Stimulated activated CD8-positive, alpha-beta memory T cell treated with anti-CD3 and anti-CD28 coated beads, Interleukin-12 subunit alpha, Interleukin-12 subunit beta, amount 100 ng/mL, for 24 hours (primary cell): ENCODE measurements at regions not wholly inside any gene's neighbourhood (a gene's known extent, or its start where the extent isn't known, plus 50 kb on each side); places are given as distances from the start of the nearest gene placed in this dataset.

Source experiments
- DNase-seq: peaks from one replicate; pipeline ENCODE4 v3.0.0-alpha.2; 2020; ENCODE audit errors: extremely low read depth

DNA sequence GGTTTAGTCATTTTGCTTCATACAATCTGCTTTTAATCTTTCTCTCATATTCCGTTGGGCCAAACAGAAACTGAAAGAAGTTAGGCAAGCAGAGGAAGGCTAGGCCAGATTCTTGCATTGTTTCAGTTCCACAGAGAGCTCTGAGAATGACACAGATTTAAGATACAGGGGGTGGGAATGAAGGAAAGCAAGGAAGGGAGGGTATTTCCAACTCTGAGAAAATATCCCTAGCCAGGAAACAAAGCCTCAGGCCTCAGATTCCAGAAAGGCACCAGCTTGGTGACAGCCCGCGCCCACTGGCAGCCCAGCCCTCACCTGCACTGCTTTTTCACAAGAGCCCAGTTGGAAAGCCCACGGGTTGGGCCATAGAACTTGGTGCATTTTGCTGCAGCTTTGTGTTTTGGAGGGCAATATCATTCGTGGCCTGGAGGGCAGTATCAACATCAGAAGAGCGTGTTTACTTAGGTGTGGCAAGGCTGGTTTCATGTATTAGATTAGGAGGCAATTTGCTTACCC lies 63.5 kb downstream of the ENC1 start:
- no peak for DNase-seq

DNA sequence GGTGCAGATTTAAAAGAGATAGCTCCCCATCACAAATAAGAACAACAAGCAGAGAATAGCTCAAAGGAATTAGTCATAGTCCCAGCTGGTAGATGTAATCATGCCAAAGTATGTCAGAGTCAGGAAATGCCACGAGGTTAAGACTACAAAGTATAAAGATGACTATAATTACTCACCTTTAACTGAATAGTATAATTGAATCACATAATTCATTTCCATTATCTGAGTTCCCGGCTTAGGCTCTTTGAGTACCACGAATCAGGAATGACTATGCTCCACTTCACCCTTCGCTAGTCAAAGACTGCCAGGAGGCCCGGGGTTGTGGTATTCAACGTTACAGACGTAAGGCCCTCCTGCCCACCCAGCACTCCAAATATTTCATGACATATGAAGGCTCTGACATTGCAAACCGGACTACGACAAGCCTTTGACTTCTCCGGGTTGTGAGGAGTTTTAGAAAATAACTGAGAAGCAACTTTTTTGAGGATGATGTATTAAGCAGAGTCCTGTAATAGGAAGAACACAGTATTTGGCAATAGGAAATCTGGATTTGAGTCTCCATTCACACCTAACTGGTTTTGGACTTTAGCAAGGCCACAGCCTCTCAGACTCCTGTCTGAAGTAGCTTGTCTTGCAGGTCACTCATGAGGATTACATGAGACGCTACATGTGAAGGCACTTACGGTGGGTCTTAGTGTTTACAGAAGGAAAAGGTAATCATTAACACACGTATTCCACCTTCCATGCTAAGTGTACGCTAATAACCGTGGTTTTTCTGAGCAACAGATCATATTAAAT lies 64.6 kb downstream of the ENC1 start:
- no peak for DNase-seq

DNA sequence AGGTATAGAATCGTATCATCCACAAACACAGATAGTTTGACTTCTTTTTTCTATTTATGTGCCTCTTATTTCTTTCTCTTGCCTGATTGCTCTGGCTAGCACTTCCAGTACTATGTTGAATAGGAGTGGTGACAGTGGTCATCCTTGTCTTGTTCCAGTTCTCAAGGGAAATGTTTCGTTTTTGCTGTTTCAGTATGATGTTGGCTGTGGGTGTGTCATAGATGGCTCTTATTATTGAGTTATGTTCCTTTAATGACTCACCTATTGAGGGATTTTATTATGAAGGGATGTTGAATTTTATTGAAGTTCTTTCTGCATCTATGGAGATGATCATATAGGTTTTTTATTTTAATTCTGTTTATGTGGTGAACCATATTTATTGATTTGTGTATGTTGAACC lies 70.3 kb downstream of the ENC1 start:
- no peak for DNase-seq

DNA sequence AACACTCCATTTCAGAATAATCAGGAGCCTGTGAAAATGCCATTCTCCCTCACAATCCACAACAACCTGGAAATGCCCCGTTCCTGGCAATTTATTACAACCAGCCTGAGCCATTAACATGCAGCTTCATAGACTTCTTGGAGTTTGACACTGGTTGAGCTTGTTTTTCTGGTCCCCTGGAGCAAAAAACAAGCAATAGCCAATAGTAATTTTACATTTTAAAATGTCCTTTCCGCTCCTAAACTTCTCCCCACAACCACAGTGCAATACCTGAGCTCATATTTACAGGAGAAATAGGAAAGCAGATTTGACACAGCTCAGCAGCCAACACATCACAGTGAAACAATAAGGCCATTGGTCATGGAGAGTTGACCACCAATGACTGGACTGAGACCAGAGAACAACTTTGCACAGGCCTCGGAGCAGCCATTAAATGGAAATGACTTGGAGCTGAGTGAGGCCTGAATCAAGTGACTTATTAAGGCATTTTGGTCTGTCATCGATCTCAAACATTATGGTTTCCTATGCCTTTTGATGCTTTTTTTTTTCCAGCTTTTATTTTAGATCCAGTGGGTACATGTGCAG lies 73.0 kb downstream of the ENC1 start:
- no peak for DNase-seq

DNA sequence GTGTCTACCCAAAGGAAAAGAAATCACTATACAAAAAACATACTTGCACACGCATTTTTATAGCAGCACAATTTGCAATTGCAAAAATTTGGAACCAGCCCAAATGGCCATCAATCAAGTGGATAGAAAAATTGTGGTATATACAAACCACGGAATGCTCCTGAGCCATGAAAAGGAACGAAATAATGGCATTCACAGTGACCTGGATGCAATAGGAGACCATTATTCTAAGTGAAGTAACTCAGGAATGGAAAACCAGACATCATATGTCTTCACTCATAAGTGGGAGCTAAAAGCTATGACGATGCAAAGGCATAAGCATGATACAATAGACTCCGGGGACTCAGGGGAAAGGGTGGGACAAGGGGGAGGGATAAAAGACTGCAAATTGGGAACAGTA lies 78.4 kb downstream of the ENC1 start:
- DNase-seq = no peak

DNA sequence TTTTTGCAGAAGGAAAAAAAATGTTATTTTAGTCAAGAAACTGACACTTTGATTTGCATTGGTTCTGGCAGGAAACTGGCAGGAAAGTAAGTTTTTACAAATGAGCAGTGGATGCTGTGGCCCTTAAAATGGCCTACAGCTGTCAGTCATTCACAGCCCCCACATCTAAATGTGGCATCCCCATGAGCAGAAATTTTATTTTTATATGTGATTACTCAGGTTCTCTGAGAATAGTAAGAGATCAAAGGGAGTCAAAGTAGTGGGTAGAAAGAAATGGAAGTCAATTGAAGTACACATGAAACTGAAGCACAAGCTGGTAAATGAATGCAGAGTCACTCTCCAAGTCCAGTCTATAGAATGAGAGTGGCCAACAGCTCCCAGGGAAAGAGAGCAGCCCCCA lies 80.3 kb downstream of the ENC1 start:
- DNase-seq = no peak

DNA sequence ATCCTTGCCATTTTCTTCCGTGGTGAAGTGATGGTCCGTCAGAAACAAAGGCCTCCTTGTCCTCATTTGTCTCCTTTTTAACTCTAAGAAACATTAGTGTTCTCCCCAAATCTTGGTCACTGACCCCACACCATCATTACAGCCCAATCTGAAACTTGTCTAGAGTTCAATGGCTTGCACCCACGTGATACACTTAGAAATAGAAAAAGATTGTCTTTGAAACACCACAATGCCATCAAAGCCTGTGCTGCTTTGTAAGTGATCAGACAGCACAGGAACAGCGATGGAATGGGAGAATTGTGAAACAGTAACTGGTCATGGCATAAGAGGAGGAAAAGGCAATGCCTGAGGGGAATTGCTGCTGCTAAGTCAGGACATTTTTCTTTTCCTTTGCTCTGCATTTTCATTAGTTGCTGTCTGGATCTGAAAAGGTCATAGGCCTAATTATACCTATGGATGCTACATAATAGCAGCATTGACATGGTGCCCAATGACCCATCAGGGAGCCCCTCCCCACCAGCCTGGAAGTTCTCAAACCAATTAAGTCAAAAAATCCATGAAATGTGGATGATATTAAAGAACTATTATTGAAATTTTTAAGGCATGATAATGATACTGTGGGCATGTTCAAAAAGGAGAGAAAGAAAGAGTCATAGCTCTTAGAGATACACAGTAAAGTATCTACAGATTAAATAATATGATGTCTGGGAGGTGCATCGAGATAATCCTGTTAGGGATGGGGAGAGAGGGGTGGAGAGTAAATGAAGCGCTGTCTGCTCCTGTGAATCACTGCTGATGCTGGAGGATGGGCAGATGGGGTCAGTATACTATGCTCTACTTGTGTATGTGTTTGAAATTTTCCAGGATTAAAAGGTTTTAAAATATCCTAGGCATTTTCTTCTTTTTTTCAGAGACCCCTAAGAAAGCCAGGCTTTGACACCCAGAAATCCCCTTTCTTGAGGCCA lies 83.6 kb downstream of the ENC1 start:
- no peak for DNase-seq

DNA sequence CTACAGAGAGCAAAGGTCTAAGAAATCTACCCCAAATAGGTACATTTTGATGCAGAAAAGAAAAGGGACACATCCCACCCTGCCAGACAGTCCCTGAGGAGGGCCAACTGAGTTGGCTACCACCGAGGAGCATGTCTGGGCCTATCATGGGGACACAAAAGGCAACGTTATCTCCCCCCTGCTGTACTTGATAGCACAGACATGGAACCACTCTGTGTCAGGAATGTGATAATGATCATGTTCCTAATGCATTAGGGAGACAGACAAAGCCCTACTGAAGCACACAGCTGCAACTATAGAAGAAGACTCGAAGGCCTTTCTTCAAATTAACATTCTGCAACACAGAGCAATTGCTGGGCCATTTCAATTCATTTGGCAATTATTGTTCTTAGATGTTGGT lies 84.5 kb downstream of the ENC1 start:
- DNase-seq = no peak

DNA sequence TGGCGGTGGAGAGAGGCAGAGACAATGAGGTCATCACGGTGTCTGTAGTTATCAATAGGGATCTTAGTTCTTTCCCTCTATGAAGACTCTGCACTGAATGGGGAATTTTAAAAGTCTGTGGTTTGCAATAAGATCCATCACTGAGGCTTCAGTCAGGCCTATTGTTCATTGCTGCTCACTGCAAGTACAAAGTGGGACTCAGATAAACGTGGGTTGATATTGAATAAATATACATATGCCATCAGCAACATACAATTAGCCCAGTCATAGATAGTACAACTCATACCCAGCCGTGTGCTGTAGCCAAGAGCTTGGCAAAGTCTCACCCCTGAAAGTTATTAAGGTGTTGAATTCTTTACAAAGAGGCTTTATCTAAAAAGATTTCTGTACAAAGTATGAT lies 88.4 kb downstream of the ENC1 start:
- DNase-seq = no peak

DNA sequence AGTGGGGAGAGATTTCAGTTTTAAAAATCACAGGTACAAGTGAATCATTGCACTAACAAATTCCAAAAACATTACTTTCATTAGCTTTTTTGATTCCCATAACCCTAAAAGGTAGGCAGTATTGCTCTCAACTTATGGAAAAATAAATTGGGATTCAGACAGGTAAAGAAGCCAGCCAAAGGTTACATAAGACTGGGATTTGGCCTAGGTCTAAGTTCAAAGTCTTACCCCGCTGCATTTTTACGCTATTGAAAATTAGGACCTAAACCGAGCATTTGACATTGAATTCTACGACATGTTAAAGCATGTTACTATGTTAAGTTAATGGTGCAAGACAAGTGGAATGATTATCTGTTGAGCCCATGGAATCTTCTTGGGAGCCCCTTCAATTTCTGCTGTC lies 89.6 kb downstream of the ENC1 start:
- DNase-seq = no peak

DNA sequence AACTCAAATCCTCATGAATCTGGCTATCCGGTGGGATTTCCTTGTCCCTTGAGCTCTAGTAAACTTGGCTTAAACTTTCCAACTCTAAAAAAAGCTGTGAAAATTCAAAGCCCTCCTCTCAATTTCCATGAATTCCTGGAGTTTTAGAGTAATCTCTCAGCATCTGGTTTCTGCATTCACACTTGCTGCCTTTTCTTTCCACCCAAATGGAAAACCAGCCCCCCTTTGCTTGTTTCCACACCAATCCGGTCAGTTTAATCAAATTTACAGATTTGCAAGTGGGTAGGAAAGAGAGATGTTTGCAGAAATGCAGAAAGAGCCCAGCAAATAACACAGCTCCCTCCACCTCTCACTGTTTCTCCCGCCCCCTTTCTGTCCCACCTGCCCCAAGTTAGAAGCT lies 91.1 kb downstream of the ENC1 start:
- no peak for DNase-seq

DNA sequence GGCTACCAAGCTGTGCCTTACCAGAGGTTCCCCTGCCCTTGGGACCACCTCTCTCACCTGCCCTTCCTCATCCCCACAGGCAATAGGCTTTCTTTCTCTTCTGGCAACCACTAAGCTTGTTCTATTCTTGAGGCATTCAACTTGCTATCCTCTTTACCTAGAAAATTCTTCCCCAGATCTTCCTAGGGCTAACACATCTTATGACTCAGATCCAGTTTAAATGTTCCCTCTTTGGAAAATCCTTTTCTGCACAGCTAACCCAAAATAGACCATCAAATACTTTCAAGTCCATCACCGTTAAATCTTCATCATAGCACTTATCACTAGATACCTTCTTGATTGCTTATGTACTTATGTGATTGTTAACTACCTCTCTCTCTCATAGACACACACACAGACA lies 93.7 kb downstream of the ENC1 start:
- no peak for DNase-seq

DNA sequence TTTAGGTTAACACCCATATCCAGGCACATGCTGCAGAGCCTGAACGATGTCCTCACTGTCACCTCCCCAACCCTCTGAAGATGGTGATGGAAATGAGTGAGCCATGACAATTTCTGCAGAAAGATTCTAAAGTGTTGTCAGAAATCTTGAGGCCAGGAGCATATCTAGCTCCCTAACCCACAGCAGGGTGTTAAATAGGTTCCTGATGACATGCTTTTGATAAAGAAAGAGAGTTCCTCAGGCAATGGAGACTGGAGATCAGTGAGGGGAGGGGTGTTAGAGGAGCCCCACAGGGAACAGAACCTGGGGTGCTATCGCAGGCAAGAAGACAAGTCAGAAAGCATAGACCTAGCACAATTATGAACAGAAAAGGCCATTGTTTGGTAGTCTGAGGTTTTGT lies 95.7 kb downstream of the ENC1 start:
- no peak for DNase-seq

DNA sequence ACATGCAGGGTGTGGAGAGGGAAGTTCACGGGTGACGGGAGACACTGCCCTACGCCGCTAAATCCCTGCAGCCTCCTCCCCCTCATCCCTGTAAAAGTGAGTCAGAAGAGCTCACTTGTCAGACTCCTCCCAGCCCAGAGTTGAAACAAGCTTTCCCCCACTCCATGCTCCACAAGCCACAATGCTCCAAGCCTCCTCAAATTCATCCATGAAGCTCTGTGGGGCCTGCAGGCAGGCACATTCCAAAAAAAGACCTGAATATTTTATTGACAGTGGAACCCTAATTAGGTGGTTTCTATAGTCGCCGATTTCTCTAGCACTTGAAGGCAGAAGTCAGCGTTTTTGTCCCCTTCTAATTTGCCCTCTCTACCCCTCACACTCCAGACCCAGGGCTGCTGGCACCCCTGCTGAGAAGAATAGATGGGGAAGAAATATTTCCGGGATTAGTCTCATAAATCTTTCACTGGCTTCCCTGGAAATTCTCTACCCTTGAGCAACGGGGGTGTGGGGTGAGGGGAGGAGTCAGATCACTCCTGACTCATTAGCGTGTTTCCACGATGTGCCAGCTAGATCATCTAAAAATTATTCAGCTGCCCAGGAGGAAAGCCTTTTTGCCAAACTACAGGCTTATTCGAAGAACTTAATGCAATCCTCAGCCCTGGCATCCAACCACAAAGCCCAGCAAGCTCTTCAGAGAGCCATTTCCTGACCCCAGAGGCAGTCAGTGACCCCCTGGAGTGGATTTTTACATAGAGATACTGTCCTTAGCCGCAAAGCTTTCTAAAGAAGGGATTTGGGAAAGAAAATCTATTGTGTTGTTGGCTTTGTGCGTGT lies 97.1 kb downstream of the ENC1 start:
- no peak for DNase-seq

DNA sequence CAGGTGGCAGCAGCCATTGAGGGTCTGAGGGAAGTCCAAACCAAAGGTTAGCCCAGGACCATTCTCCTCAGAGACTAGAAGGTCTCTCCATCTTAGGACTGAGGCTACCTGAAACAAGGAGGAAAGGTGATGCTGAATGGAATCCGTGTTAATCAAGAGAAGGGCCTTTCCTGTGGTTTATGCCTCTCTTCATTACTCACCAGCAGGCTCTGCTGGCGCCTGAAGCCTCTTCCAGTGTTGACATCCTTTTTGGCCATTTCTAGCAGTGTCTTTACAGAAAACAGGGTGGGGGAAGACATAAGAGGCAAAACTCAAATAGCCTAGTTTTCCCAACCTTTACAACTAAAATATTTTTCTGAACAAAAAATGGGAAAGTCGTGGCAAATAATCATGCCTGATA lies 98.0 kb downstream of the ENC1 start:
- no peak for DNase-seq

DNA sequence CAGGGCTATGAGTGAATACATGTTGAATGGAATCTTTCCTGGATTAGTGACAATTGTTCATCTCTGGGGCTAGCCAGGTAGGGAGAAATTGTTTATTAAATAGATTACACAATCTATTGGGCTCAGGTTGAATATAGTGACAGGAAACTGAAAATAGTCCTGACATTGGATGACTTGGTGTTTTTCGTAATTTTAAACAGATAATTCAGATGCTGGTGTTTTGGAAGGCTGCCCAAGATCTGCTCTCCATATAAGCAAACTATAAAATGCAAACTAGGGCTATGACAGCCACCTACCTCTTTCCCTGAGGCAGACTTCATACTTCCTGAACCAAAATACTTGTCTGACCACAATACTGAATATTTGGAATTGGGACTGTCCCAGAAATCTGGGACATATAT lies 99.1 kb downstream of the ENC1 start:
- DNase-seq = no peak

DNA sequence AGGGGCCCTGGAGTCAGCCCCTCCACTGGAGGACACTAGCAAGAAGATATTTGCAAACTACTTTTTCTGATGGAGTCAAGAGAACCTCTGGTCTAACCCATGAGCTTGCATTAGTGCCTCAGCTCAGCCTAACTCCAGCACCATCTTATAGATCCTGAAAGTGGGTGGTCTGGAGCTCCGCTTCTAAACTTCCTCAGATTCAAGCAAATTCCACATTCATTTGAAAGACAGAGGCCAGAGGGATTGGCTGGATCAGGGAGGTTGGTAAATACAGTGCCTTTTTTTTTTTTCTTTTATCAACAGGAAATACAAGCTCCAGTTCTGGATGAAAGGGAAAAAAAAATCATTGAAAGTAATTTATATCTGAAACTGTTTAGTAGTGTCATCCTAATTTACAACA lies 99.9 kb downstream of the ENC1 start:
- DNase-seq = no peak

DNA sequence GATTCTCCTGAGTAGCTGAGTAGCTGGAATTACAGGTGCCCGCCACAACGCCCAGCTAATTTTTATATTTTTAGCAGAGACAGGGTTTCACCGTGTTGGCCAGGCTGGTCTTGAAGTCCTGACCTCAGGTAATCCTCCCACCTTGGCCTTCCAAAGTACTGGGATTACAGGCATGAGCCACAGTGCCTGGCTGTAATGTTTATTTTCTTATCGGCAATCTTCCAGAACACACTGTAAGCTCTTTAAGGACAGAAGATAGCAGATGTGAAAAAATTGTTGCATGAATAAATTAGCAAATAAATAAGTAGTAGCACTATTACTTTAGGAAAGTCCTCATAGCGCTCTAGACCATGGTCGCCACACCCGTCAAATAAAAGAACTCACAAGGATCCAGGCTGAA lies 100.5 kb downstream of the ENC1 start:
- no peak for DNase-seq

DNA sequence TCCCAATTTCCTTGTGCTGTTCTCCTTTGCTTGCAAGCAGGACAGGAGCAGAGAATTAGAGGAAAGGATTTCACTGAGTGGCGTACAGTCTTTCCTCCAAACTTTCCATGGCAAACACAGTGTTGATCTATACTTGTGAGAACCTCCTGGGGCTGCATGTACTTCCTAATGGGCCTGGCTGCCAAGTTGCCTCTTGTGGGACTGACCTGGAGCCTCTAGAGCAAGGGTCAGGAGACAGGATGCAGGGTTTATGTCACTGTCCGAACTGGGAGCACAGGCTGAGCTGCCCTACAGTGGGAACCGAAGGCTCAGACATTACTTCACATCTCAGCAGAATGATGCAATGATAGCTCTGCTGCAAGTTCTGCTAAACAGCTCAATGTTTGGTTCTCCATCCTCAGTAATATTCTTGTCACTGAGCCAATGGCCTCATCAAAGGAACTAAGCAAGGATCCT lies 102.3 kb downstream of the ENC1 start:
- no peak for DNase-seq

DNA sequence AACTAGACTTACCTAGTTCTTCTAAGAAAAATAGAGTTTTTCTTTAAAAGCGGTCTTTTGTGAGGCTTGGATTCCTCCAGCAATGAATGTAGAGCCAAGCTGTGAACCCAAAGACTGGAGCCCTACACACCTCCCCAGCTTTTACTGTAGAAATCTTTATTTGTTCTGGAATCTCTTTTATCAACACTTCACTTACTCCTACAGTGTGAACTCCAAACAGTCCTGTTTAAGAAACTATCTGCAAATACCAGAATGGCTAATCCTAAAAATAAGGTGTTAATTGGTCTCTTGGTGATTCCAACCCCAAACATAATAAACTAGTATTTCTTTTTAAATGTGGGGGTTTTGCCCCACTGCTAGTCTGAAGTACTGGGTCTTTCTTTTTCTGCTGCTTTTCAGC lies 103.9 kb downstream of the ENC1 start:
- DNase-seq = no peak

DNA sequence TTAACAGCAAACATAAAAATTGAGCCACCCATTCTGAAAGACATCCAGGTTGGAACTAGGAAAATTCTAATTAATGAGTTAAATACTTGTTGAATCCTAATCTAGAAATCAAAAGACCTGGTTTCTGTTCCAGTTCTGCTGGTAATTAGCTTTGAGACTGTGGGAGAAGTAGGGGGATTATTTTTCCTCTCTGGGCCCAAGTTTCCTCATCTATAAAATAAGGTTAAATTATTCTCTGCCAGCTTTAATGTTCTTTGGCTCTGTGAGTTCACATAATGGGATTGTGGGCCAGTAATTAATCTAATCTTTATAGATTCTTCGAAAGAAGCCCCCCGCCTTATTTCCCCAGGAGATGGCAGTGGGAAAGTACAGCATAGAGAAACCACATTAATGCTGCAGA lies 104.6 kb downstream of the ENC1 start:
- no peak for DNase-seq
